ENCODE measurements at regions not wholly inside any gene's neighbourhood (a gene's known extent, or its start where the extent isn't known, plus 50 kb on each side); places are given as distances from the start of the nearest gene placed in this dataset.

DNA sequence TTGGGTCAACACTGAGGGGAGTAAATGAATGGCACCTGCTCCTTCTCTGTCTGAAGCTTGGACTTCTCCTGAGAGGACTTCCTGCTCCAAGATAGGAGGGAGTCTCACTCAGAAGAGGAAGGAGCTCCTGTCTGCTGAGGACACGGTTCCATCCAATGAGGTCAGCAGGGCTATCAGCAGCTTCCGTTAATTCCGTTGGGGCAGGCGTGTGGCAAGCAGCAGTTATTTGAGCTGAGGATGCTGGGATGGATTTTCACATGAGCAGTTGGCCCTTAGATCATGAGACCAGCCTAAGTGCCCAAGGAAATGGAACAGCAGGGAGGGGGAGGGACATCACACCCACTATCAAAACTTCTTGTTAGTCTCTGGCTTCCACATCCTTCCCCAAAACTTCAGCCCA lies 159.0 kb upstream of the PZP start:
- TF ChIP-seq, protein P1, sequence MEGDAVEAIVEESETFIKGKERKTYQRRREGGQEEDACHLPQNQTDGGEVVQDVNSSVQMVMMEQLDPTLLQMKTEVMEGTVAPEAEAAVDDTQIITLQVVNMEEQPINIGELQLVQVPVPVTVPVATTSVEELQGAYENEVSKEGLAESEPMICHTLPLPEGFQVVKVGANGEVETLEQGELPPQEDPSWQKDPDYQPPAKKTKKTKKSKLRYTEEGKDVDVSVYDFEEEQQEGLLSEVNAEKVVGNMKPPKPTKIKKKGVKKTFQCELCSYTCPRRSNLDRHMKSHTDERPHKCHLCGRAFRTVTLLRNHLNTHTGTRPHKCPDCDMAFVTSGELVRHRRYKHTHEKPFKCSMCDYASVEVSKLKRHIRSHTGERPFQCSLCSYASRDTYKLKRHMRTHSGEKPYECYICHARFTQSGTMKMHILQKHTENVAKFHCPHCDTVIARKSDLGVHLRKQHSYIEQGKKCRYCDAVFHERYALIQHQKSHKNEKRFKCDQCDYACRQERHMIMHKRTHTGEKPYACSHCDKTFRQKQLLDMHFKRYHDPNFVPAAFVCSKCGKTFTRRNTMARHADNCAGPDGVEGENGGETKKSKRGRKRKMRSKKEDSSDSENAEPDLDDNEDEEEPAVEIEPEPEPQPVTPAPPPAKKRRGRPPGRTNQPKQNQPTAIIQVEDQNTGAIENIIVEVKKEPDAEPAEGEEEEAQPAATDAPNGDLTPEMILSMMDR (IDR thresholded peaks at IDR 0.05): no peak
- TF ChIP-seq, protein P2, sequence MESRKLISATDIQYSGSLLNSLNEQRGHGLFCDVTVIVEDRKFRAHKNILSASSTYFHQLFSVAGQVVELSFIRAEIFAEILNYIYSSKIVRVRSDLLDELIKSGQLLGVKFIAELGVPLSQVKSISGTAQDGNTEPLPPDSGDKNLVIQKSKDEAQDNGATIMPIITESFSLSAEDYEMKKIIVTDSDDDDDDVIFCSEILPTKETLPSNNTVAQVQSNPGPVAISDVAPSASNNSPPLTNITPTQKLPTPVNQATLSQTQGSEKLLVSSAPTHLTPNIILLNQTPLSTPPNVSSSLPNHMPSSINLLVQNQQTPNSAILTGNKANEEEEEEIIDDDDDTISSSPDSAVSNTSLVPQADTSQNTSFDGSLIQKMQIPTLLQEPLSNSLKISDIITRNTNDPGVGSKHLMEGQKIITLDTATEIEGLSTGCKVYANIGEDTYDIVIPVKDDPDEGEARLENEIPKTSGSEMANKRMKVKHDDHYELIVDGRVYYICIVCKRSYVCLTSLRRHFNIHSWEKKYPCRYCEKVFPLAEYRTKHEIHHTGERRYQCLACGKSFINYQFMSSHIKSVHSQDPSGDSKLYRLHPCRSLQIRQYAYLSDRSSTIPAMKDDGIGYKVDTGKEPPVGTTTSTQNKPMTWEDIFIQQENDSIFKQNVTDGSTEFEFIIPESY (IDR thresholded peaks at IDR 0.05; ENCODE audit: borderline replicate concordance, low read depth): no peak
- TF ChIP-seq MAX (IDR thresholded peaks at IDR 0.05; ENCODE audit: low read depth) (no peak), GATA2 (CRISPR knock-in tag; IDR thresholded peaks at IDR 0.05) (no peak), RAD21 (IDR thresholded peaks at IDR 0.05; ENCODE audit: low read length) (no peak), YY1 (IDR thresholded peaks at IDR 0.05; ENCODE audit: low read depth) (no peak), FOSL2 (IDR thresholded peaks at IDR 0.05; ENCODE audit: borderline replicate concordance, low read depth) (no peak), POLR2AphosphoS5 (IDR thresholded peaks at IDR 0.05; ENCODE audit: low read depth, low read length) (no peak), REST (IDR thresholded peaks at IDR 0.05; ENCODE audit: low read depth, low read length) (no peak), EZH2phosphoT487 (IDR thresholded peaks at IDR 0.05; ENCODE audit: borderline replicate concordance, low read depth) (no peak), TCF12 (IDR thresholded peaks at IDR 0.05) (no peak)
- TF ChIP-seq, protein P3, sequence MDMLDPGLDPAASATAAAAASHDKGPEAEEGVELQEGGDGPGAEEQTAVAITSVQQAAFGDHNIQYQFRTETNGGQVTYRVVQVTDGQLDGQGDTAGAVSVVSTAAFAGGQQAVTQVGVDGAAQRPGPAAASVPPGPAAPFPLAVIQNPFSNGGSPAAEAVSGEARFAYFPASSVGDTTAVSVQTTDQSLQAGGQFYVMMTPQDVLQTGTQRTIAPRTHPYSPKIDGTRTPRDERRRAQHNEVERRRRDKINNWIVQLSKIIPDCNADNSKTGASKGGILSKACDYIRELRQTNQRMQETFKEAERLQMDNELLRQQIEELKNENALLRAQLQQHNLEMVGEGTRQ (IDR thresholded peaks at IDR 0.05; ENCODE audit: borderline replicate concordance, low read depth, low read length): no peak
